ENCODE measurements at regions not wholly inside any gene's neighbourhood (a gene's known extent, or its start where the extent isn't known, plus 50 kb on each side); places are given as distances from the start of the nearest gene placed in this dataset.

- no peak for TF ChIP-seq EZH2 (IDR thresholded peaks at IDR 0.05; ENCODE audit: insufficient read depth, poor library complexity, severe bottlenecking)
- TF ChIP-seq EZH2phosphoT487 (IDR thresholded peaks at IDR 0.05; ENCODE audit: insufficient read depth, low read depth): no peak
These were observed 399.9 kb downstream of the ELAVL2 start for GRCh38 chr9:23426144-23426543.
